GM18505 (cell line): ENCODE measurements at regions not wholly inside any gene's neighbourhood (a gene's known extent, or its start where the extent isn't known, plus 50 kb on each side); places are given as distances from the start of the nearest gene placed in this dataset.

Source experiments
- ATAC-seq: cut with Tn5 transposase; IDR thresholded peaks from one replicate; pipeline ENCODE4 v1.9.1; 2021; ENCODE audit not compliant: unreplicated experiment
- POLR2A ChIP-seq: IDR thresholded peaks from 4 replicates; pipeline ENCODE4 v1.6.1; 2011; ENCODE audit warnings: borderline replicate concordance; ENCODE audit not compliant: insufficient read depth, insufficient read length; ENCODE audit errors: extremely low read depth

DNA sequence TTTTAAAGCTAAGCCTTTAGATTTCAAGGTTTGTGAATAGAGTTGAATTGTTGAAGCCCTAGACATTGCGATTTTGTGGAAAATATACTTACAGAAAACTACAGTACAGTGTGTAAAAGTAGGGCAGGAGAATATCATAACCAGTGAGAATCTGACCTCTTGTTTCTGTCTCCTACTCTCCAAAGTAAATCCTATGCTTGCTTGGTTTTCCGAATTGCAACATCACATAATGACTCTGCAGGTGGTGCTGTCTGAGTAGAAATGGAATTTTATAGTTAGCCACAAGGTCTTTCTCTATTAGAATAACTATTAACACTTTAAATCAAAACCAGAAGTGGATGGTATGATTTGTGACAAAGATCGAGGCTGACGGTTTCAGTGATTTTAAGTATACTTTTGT lies 505.6 kb downstream of the RAPGEF2 start:
- ATAC-seq: no peak
- no peak for TF ChIP-seq POLR2A

DNA sequence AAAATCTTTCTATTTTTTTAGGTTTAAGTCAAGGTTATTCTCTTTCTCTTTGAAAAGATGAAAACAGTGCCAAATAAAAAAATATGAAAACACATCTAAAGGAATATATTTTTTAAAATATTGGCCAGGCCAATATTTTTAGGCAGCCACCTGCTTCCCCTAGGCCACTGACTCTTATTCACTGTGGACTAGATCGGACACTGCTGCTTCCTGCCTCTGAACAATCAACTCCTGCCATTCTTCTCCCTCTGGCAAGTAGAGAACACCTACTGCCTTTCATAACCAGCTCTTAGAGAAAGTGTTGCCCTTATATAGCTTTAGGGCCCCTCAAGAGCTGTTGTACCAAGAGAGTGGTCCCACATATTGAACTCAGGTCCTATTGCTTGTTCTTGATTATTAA lies 529.2 kb downstream of the RAPGEF2 start:
- no peak for ATAC-seq
- TF ChIP-seq POLR2A: no peak

- TF ChIP-seq POLR2A: no peak
- no peak for ATAC-seq
Observed at GRCh38 chr4:159639671-159640323, 536.9 kb downstream of the RAPGEF2 start.

DNA sequence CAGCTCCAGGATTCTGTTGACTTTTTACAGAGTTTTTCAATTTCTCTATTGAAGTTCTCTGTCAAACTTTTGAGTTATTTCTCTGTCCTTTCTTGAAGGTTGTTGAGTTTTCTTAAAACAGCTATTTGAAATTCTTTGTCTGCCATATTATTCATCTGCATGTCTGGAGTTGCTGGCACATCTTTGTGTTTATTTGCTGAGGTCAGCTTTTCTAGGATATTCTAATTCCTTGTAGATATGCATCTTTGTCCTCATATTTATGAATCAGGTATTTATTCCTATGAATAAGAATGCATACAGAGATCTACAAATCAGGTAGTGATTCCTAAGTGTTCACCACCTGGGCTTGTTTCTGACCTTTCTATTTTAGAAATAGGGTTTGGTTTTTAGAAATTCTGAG lies 546.4 kb downstream of the RAPGEF2 start:
- no peak for ATAC-seq
- TF ChIP-seq POLR2A: no peak

DNA sequence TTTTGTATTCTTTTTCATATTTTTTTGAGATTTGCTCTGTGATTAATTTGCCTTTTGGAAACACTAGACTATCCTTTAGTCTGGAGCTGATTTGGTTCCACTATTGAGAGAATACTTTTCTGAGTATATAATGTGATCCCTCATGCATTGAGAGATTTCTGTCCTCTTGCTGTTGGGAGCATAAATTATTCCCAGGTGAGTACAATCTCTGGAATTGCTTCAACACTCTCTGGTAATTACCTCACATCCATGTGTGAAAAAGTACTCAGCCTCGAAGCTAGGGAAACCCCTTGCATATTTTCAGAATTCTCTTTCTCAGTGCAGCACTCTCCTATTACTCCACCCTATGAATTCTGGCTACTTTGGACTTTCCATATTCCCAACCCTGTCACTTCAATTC lies 550.0 kb downstream of the RAPGEF2 start:
- no peak for TF ChIP-seq POLR2A

GRCh38 chr4:159655547-159655946 lies 552.7 kb downstream of the RAPGEF2 start:
- no peak for ATAC-seq
- TF ChIP-seq POLR2A: no peak

More for the DNA sequence above, 550.0 kb downstream of the RAPGEF2 start:
- no peak for ATAC-seq

DNA sequence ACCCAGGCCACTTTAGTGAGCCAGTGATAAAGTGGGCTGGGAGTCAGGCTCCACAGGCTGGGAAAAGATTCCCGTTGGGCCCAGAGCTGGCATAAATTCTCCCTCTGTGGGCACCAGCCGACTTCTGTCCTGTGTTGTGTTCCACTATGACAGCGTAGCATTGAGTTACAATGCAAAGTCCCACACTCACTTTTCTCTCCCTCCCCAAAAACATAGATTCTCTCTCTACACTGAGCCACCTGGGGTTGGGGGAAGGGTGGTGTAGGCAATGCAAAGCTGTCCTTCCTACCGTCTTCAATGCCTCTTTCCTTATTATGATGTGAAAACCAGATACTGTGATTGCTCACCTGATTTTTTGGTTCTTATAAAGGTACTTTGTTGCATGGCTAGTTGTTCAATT lies 566.2 kb downstream of the RAPGEF2 start:
- ATAC-seq: no peak
- no peak for TF ChIP-seq POLR2A

DNA sequence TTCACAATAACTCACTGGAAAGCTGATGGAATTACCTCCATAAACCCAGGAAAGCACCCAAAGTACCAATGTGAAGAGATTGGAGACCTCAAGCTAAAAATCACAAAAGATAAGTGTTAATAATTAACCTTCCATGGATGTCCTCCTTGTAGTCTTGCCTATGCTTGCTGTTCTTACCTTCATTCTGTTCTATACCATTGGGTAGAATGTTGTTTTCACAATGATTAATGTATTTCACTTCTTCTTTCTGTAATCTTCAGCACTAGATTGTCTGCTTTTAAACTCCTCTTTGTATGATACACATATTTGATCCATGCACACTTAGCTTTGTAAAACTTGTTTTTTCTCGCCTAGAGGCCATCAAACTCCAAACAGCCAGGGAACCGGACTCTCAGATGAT lies 570.3 kb downstream of the RAPGEF2 start:
- no peak for ATAC-seq
- TF ChIP-seq POLR2A: no peak

DNA sequence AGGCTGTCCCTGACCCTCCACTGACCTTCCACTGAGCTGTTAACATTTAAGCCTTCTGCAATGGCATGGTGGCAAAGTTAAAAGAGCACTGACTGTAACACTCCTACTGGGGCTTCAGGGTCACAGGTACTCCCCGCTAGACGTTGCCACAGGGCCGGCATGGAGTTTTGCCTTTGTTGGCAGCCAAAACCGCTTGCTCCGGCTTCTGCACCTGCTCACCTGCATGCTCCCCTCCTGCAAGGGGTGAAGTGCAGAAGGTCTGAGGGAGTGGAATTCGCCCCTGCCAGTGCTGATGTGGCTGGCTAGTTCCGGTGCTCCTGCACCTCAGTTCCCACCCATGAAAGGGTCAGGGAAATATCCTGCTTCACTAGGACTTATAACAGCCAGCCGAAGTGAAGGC lies 571.4 kb downstream of the RAPGEF2 start:
- no peak for ATAC-seq
- no peak for TF ChIP-seq POLR2A

- ATAC-seq: no peak
- TF ChIP-seq POLR2A: no peak
Observed at GRCh38 chr4:159677521-159677920, 574.6 kb downstream of the RAPGEF2 start.

GRCh38 chr4:159682996-159683395 lies 580.1 kb downstream of the RAPGEF2 start:
- no peak for ATAC-seq
- no peak for TF ChIP-seq POLR2A

- TF ChIP-seq POLR2A: no peak
- ATAC-seq: no peak
Observed at GRCh38 chr4:159684061-159684460, 581.2 kb downstream of the RAPGEF2 start.

GRCh38 chr4:159685340-159686092 lies 582.6 kb downstream of the RAPGEF2 start:
- TF ChIP-seq POLR2A: no peak
- ATAC-seq: no peak

- TF ChIP-seq POLR2A: no peak
- ATAC-seq: no peak
Observed at GRCh38 chr4:159689526-159689925, 586.6 kb downstream of the RAPGEF2 start.
